H9 (cell line): ENCODE measurements at regions not wholly inside any gene's neighbourhood (a gene's known extent, or its start where the extent isn't known, plus 50 kb on each side); places are given as distances from the start of the nearest gene placed in this dataset.

Experiments
- DNase-seq: peaks from one replicate; pipeline ENCODE4 v3.0.0-alpha.2; 2017
- H2AFZ ChIP-seq: one replicate; pipeline ENCODE4 v1.6.1; 2013; ENCODE audit warnings: mild to moderate bottlenecking, low read length, control low read depth, moderate library complexity
- H2AK5ac ChIP-seq: 2 replicates; pipeline ENCODE4 v1.6.1; 2013; ENCODE audit warnings: low read length, control low read depth, mixed read lengths; ENCODE audit not compliant: insufficient read length
- H2BK120ac ChIP-seq: one replicate; pipeline ENCODE4 v1.6.1; 2013; ENCODE audit warnings: low read depth, mild to moderate bottlenecking, low read length, control low read depth, inconsistent platforms; ENCODE audit not compliant: poor library complexity, severe bottlenecking
- H2BK12ac ChIP-seq: 2 replicates; pipeline ENCODE4 v1.6.1; 2013; ENCODE audit warnings: low read length, control low read depth, mixed read lengths, low read depth; ENCODE audit not compliant: insufficient read length
- H2BK15ac ChIP-seq: 2 replicates; pipeline ENCODE4 v1.6.1; 2013; ENCODE audit warnings: low read depth, low read length, control low read depth
- H2BK20ac ChIP-seq: one replicate; pipeline ENCODE4 v1.6.1; 2013; ENCODE audit warnings: low read depth, mild to moderate bottlenecking, low read length, control low read depth, inconsistent platforms; ENCODE audit not compliant: poor library complexity, severe bottlenecking
- H2BK5ac ChIP-seq: 2 replicates; pipeline ENCODE4 v1.6.1; 2013; ENCODE audit warnings: low read length, control low read depth, mixed read lengths; ENCODE audit not compliant: insufficient read length
- H3K14ac ChIP-seq: 2 replicates; pipeline ENCODE4 v1.6.1; 2013; ENCODE audit warnings: low read length, control low read depth; ENCODE audit not compliant: insufficient read depth
- H3K18ac ChIP-seq: 2 replicates; pipeline ENCODE4 v1.6.1; 2013; ENCODE audit warnings: low read depth, mild to moderate bottlenecking, mixed read lengths, low read length, control low read depth; ENCODE audit not compliant: insufficient read length
- H3K23ac ChIP-seq: 2 replicates; pipeline ENCODE4 v1.6.1; 2013; ENCODE audit warnings: low read length, control low read depth, mixed read lengths, low read depth; ENCODE audit not compliant: insufficient read length
- H3K23me2 ChIP-seq: 2 replicates; pipeline ENCODE4 v1.6.1; 2013; ENCODE audit warnings: low read depth, mild to moderate bottlenecking, mixed read lengths, low read length, control low read depth; ENCODE audit not compliant: insufficient read length, poor library complexity, severe bottlenecking
- H3K27ac ChIP-seq: 2 replicates; pipeline ENCODE4 v1.5.1; 2013; ENCODE audit warnings: low read length, control low read depth, mixed read lengths, low read depth; ENCODE audit not compliant: insufficient read length
- H3K27me3 ChIP-seq: 2 replicates; pipeline ENCODE4 v1.6.1; 2013; ENCODE audit warnings: low read length, control low read depth, inconsistent platforms; ENCODE audit not compliant: insufficient read depth
- H3K4ac ChIP-seq: 2 replicates; pipeline ENCODE4 v1.6.1; 2013; ENCODE audit warnings: low read depth, mild to moderate bottlenecking, control low read depth, inconsistent platforms, low read length, moderate library complexity
- H3K4me1 ChIP-seq: 2 replicates; pipeline ENCODE4 v1.6.1; 2013; ENCODE audit warnings: low read length, control low read depth, inconsistent platforms; ENCODE audit not compliant: insufficient read depth
- H3K4me2 ChIP-seq: 2 replicates; pipeline ENCODE4 v1.6.1; 2013; ENCODE audit warnings: low read length, control low read depth, mixed read lengths; ENCODE audit not compliant: insufficient read length, insufficient read depth
- H3K56ac ChIP-seq: 2 replicates; pipeline ENCODE4 v1.6.1; 2013; ENCODE audit warnings: low read depth, mild to moderate bottlenecking, mixed read lengths, low read length, control low read depth; ENCODE audit not compliant: insufficient read length
- H3K79me1 ChIP-seq: 2 replicates; pipeline ENCODE4 v1.6.1; 2013; ENCODE audit warnings: low read depth, mild to moderate bottlenecking, moderate library complexity, low read length, control low read depth, inconsistent platforms; ENCODE audit not compliant: insufficient read depth, poor library complexity, severe bottlenecking
- H3K79me2 ChIP-seq: 2 replicates; pipeline ENCODE4 v1.6.1; 2013; ENCODE audit warnings: low read length, control low read depth, inconsistent platforms; ENCODE audit not compliant: insufficient read depth
- H3K9ac ChIP-seq: 2 replicates; pipeline ENCODE4 v1.6.1; 2013; ENCODE audit warnings: low read length, control low read depth, mixed read lengths; ENCODE audit not compliant: insufficient read length; ENCODE audit errors: extremely low read depth
- H3K9me3 ChIP-seq: one replicate; pipeline ENCODE4 v1.6.1; 2013; ENCODE audit warnings: low read depth, low read length, inconsistent platforms; ENCODE audit not compliant: control insufficient read depth
- H3T11ph ChIP-seq: one replicate; pipeline ENCODE4 v1.6.1; 2013; ENCODE audit warnings: mild to moderate bottlenecking, low read length, control low read depth, inconsistent platforms
- H4K20me1 ChIP-seq: one replicate; pipeline ENCODE4 v1.6.1; 2013; ENCODE audit not compliant: control insufficient read depth, insufficient read length, insufficient read depth
- H4K5ac ChIP-seq: 2 replicates; pipeline ENCODE4 v1.6.1; 2013; ENCODE audit warnings: low read depth, mild to moderate bottlenecking, mixed read lengths, low read length, control low read depth; ENCODE audit not compliant: insufficient read length
- H4K8ac ChIP-seq: replicated peaks from 2 replicates; pipeline ENCODE4 v1.6.1; 2013; ENCODE audit warnings: low read length, control low read depth, mixed read lengths, low read depth; ENCODE audit not compliant: insufficient read length
- H4K91ac ChIP-seq: 2 replicates; pipeline ENCODE4 v1.6.1; 2013; ENCODE audit warnings: low read depth, mild to moderate bottlenecking, moderate library complexity, mixed read lengths, low read length, control low read depth; ENCODE audit not compliant: insufficient read length
- H3K27ac Mint-ChIP-seq, 3 experiments: 2 replicates in 2 of 3; 3 replicates in 1 of 3; pipeline ENCODE4 v1.8.0; 2020 to 2021; ENCODE audit warnings: mixed read lengths in 3 of 3, mild to moderate bottlenecking in 1 of 3, moderate library complexity in 1 of 3
- H3K27me3 Mint-ChIP-seq: 2 replicates; pipeline ENCODE4 v1.8.0; 2021; ENCODE audit warnings: low read depth, mild to moderate bottlenecking, moderate library complexity, mixed read lengths
- H3K36me3 Mint-ChIP-seq, 3 experiments: 2 replicates in 2 of 3; 3 replicates in 1 of 3; pipeline ENCODE4 v1.8.0; 2020 to 2021; ENCODE audit warnings: low read depth in 3 of 3, mixed read lengths in 3 of 3; ENCODE audit not compliant: insufficient read depth in 1 of 3
- H3K4me1 Mint-ChIP-seq, 2 experiments: 2 replicates each; pipeline ENCODE4 v1.8.0; 2020; ENCODE audit warnings: mixed read lengths in 2 of 2
- H3K4me3 Mint-ChIP-seq, 2 experiments: 2 replicates in 1 of 2; 3 replicates in 1 of 2; pipeline ENCODE4 v1.8.0; 2020 to 2021; ENCODE audit warnings: mild to moderate bottlenecking in 2 of 2, mixed read lengths in 2 of 2, moderate library complexity in 1 of 2
- H3K9me3 Mint-ChIP-seq, 2 experiments: 2 replicates in 1 of 2; 3 replicates in 1 of 2; pipeline ENCODE4 v1.8.0; 2020; ENCODE audit warnings: mild to moderate bottlenecking in 2 of 2, mixed read lengths in 2 of 2, moderate library complexity in 1 of 2
- WGBS: extraction: QIAGEN DNeasy Blood & Tissue Kit; methylation state at CpG from one replicate; pipeline ENCODE4 v1.1.7; 2013; ENCODE audit warnings: missing lambda C conversion rate, low lambda C conversion rate, mixed read lengths; ENCODE audit not compliant: insufficient read length; ENCODE audit errors: extremely low coverage; 5-methylcytosine and 5-hydroxymethylcytosine counted together
- TF ChIP-seq, protein P1 (sequence below): fragments of 200-600 bp; sonication (generic); conservative IDR thresholded peaks from 3 replicates; pipeline ENCODE4 v1.8.0; 2021; ENCODE audit warnings: antibody characterized with exemption, mild to moderate bottlenecking

DNA sequence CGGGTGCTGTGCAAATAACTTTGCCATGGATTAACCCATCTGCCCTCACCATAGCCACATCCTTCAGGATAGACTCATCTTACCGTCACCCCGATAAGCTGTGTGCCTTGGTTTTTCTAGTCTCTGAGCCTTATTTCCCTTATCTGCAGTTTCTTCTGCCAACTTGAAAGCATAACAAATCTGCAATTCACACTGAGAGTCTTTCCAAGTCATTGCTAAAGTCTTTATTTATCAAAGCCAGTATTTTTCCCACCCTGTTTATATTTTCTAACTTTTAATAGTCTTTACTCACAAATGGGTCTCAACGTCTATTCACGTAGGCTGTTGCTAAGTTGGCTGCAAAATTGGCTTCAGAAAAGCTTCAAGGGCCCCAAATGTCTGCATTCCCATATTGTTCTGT lies 61.6 kb upstream of the SUCLG2 start:
- no peak overlapping the region for H3K14ac ChIP-seq
- no peaks in the 10 kb centered on the region for H3K9me3 ChIP-seq
- no peaks in the 10 kb centered on the region; the same call in 1 of the 2 replicates for H3K4me1 ChIP-seq
- Mint-ChIP-seq H3K36me3 (no peaks in the 10 kb centered on the region), H3K27me3 (no peaks in the 10 kb centered on the region), H3K9me3 (peaks cover 2% of the 10 kb centered on the region in 2 experiments; a peak in 2 of 5 replicates), H3K4me1 (peaks cover 15 to 17% of the 10 kb centered on the region in 2 experiments), H3K4me3 (no peak overlapping the region), H3K27ac (no peak overlapping the region)
- H2BK15ac ChIP-seq = no peak overlapping the region
- H3K27ac ChIP-seq = no peak overlapping the region
- WGBS = no CpG with 5 or more reads among the region's 5 CpGs
- no peak overlapping the region for H2BK12ac ChIP-seq
- no peak for DNase-seq
- H3K27me3 ChIP-seq = no peaks in the 10 kb centered on the region
- H3K4ac ChIP-seq = no peak overlapping the region
- H2BK5ac ChIP-seq = no peak overlapping the region
- H3K23me2 ChIP-seq = no peaks in the 10 kb centered on the region
- no peak overlapping the region for H2BK20ac ChIP-seq
- H2BK120ac ChIP-seq = no peak overlapping the region
- no peaks in the 10 kb centered on the region for H3K79me1 ChIP-seq
- H4K91ac ChIP-seq = no peak overlapping the region
- H4K5ac ChIP-seq = no peak overlapping the region
- no peaks in the 10 kb centered on the region for H3K79me2 ChIP-seq
- no peak overlapping the region for H2AK5ac ChIP-seq
- H4K8ac ChIP-seq = no peak overlapping the region
- no peak overlapping the region for H3T11ph ChIP-seq
- H3K9ac ChIP-seq = no peak overlapping the region
- no peak overlapping the region for H3K4me2 ChIP-seq
- no peak overlapping the region for H3K23ac ChIP-seq
- no peaks in the 10 kb centered on the region for H4K20me1 ChIP-seq
- no peak overlapping the region for H2AFZ ChIP-seq
- TF ChIP-seq, protein P1, sequence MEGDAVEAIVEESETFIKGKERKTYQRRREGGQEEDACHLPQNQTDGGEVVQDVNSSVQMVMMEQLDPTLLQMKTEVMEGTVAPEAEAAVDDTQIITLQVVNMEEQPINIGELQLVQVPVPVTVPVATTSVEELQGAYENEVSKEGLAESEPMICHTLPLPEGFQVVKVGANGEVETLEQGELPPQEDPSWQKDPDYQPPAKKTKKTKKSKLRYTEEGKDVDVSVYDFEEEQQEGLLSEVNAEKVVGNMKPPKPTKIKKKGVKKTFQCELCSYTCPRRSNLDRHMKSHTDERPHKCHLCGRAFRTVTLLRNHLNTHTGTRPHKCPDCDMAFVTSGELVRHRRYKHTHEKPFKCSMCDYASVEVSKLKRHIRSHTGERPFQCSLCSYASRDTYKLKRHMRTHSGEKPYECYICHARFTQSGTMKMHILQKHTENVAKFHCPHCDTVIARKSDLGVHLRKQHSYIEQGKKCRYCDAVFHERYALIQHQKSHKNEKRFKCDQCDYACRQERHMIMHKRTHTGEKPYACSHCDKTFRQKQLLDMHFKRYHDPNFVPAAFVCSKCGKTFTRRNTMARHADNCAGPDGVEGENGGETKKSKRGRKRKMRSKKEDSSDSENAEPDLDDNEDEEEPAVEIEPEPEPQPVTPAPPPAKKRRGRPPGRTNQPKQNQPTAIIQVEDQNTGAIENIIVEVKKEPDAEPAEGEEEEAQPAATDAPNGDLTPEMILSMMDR = no peak
- no peak overlapping the region for H3K18ac ChIP-seq
- H3K56ac ChIP-seq = no peak overlapping the region
